A549 (cell line): ENCODE measurements at regions not wholly inside any gene's neighbourhood (a gene's known extent, or its start where the extent isn't known, plus 50 kb on each side); places are given as distances from the start of the nearest gene placed in this dataset.

Experiments
- BHLHE40 ChIP-seq: IDR thresholded peaks from 2 replicates; pipeline ENCODE4 v1.6.1; 2012; ENCODE audit warnings: low read depth, low read length, inconsistent platforms
- CTCF ChIP-seq: fragments of >200 bp; sonication (Bioruptor Twin); formaldehyde crosslinking; IDR thresholded peaks from 3 replicates; pipeline ENCODE4 v1.5.1; 2016
- ESRRA ChIP-seq: fragments of 150-350 bp; IDR thresholded peaks from 2 replicates; pipeline ENCODE4 v1.6.1; 2014; ENCODE audit warnings: mild to moderate bottlenecking, low read length, borderline replicate concordance
- HMGXB4 ChIP-seq: fragments of 250-450 bp; sonication (Bioruptor Pico); IDR thresholded peaks from 2 replicates; pipeline ENCODE4 v1.5.0; 2021; ENCODE audit warnings: mild to moderate bottlenecking, moderate library complexity, borderline replicate concordance
- MAX ChIP-seq: IDR thresholded peaks from 2 replicates; pipeline ENCODE4 v1.6.1; 2012
- POLR2A ChIP-seq: IDR thresholded peaks from 2 replicates; pipeline ENCODE4 v1.6.1; 2012; ENCODE audit warnings: mild to moderate bottlenecking, low read length

- TF ChIP-seq MAX (no peak), POLR2A (no peak), BHLHE40 (no peak), CTCF (no peak), HMGXB4 (no peak), ESRRA (no peak)
Measured at GRCh38 chr2:200095436-200095835, 140.1 kb downstream of the MAIP1 start.
